T-helper 2 cell (primary cell): ENCODE measurements at regions not wholly inside any gene's neighbourhood (a gene's known extent, or its start where the extent isn't known, plus 50 kb on each side); places are given as distances from the start of the nearest gene placed in this dataset.

Source experiments
- DNase-seq, 5 experiments: peaks; one replicate each; pipeline versions ENCODE4 v3.0.0 to v3.0.0-alpha.2; 2012 to 2022

- DNase-seq = no peak
Observed at GRCh38 chr10:57785546-57785945, 482.1 kb downstream of the IPMK start.

- DNase-seq = no peak
Observed at GRCh38 chr10:57785068-57785467, 482.6 kb downstream of the IPMK start.

GRCh38 chr10:57776688-57777432 lies 490.8 kb downstream of the IPMK start:
- no peak for DNase-seq

- no peak for DNase-seq
Observed at GRCh38 chr10:57775250-57775649, 492.4 kb downstream of the IPMK start.

GRCh38 chr10:57769298-57769697 lies 498.4 kb downstream of the IPMK start:
- no peak for DNase-seq

GRCh38 chr10:57759777-57760176 lies 507.9 kb downstream of the IPMK start:
- no peak for DNase-seq

- no peak for DNase-seq
Observed at GRCh38 chr10:57754803-57755202, 512.9 kb downstream of the IPMK start.

GRCh38 chr10:57743711-57744110 lies 524.0 kb downstream of the IPMK start:
- no peak for DNase-seq

- no peak for DNase-seq
Observed at GRCh38 chr10:57741751-57742150, 525.9 kb downstream of the IPMK start.

GRCh38 chr10:57723305-57723704 lies 544.4 kb downstream of the IPMK start:
- no peak for DNase-seq

GRCh38 chr10:57716884-57717283 lies 550.8 kb downstream of the IPMK start:
- no peak for DNase-seq

- no peak for DNase-seq
Observed at GRCh38 chr10:57715233-57715632, 552.5 kb downstream of the IPMK start.

GRCh38 chr10:57707300-57707658 lies 560.4 kb downstream of the IPMK start:
- no peak for DNase-seq

- DNase-seq = no peak
Observed at GRCh38 chr10:57706576-57707299, 561.0 kb downstream of the IPMK start.

- DNase-seq = no peak
Observed at GRCh38 chr10:57706016-57706415, 561.7 kb downstream of the IPMK start.

GRCh38 chr10:57699944-57700343 lies 567.8 kb downstream of the IPMK start:
- no peak for DNase-seq

- DNase-seq = no peak
Observed at GRCh38 chr10:57696641-57697040, 571.1 kb downstream of the IPMK start.

- DNase-seq = no peak
Observed at GRCh38 chr10:57694956-57695608, 572.6 kb downstream of the IPMK start.

- no peak for DNase-seq
Observed at GRCh38 chr10:57692255-57692980, 575.3 kb downstream of the IPMK start.

- DNase-seq = no peak
Observed at GRCh38 chr10:57689596-57690297, 577.9 kb downstream of the IPMK start.

- DNase-seq = no peak
Observed at GRCh38 chr10:57679916-57680315, 587.8 kb downstream of the IPMK start.

GRCh38 chr10:57675125-57675524 lies 592.6 kb downstream of the IPMK start:
- no peak for DNase-seq
